GM21717 (cell line): ENCODE measurements at regions not wholly inside any gene's neighbourhood (a gene's known extent, or its start where the extent isn't known, plus 50 kb on each side); places are given as distances from the start of the nearest gene placed in this dataset.
"Not testable (repeated sequence)": the region's sequence is repeated elsewhere in the genome, so short reads cannot be mapped to it uniquely, and the experiment has no call there.

Experiments used
- ATAC-seq: cut with Tn5 transposase; IDR thresholded peaks from one replicate; pipeline ENCODE4 v1.9.1; 2021; ENCODE audit warnings: mild to moderate bottlenecking, moderate library complexity; ENCODE audit not compliant: unreplicated experiment

DNA sequence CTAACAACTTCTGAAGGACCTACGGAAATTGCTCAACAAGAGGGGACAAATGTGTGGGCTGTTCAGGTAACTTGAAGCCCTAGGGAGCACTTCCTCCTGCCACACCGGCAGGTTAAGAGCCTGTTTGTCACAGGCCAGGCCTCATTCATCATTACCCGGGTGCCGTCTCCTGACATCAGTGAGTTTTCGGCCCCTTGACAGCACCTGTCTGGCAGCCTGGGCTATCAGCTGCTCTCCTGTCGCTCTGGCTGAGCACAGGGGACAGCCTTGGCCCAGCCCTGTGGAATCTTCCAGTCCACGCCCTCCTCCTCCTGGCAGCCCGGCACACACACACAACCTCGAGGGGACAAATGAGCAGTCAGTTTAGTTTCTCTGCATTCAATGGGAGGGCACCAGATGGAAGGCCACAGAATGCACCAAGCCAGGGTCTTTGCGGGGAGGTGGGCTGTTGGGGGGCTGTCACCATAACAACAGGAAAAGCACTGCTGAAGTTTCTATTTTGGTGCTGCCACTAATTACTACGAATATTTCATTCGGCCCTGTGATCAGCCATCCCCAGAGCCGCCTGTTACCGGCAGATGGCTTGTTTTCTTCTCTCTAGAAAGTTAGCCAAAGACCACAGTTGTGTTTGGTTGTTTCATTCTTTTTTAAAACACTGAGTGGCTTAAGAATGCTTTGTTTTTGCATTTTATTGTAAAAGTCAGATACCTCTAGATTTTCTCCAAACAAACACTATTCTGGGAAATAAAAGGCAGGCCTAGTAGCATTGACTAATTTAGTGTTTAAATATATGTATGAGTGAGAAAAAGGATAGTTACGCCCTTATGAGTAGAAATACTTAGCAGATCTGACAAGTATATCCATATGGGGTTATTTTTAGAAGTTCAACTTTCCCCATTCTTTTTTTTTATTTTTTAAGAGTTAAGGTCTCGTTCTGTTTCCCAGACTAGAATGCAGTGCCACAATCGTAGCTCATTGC is 189.9 kb upstream of the NDUFV2 start:
- ATAC-seq, result no peak

DNA sequence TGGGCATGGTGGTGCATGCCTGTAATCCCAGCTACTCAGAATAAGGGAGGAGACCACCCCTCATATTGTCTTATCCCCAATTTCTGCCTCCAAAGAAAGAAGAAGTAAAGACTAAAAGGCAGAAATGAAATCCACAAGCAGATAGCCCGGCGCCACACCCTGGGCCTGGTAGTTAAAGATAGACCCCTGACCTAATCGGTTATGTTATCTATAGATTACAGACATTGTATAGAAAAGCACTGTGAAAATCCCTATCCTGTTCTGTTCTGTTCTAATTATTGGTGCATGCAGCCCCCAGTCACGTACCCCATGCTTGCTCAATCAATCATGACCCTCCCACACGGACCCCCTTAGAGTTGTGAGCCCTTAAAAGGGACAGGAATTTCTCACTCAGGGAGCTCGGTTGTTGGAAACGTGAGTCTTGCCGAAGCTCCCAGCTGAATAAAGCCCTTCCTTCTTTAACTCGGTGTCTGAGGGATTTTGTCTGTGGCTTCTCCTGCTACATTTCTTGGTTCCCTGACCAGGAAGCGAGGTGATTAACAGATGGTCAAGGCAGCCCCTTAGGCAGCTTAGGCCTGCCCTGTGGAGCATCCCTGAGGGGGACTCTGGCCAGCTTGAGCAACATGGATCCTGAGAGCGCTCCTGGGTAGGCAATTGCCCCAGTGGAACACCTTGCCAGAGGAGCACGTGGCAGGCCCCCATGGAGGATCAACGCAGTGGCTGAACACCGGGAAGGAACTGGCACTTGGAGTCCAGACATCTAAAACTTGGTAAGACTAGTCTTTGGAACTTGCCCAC is 188.7 kb upstream of the NDUFV2 start:
- ATAC-seq, result not testable (repeated sequence)

DNA sequence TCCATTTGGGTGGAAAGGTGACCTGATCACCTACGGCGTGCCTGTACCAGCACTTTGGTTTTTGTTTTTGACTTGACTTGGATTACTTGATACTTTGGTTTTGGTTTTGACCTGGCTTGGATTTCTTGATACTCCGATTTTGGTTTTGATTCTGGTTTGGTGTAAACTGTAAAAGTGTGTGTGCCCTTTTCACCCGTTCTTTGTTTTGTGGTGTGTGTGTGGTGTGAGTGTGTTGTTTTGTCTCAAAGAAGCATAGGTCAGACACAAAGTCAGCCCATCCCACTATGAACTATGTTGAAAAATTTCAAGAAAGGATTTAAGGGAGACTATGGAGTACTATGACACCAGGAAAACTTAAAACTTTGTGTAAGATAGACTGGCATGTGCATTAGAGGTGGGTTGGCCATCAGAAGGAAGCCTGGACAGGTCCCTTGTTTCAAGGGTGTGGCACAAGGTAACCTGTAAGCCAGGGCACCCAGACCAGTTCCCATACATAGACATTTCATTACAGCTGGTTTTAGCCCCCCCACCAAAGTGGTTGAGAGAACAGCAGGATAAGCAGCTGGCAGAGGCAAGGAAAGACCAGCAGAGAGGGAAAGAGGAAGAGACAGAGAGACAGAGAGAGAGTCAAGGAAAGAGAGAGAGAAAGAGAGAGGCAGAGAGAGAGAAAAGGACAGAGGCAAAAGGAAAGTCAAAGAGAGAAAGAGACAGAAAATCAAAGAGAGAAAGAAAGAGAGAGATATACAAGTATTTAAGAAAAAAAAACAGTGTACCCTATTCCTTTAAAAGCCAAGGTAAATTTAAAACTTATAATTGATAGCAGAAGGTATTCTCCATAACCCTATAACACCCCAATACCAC is 187.9 kb upstream of the NDUFV2 start:
- ATAC-seq, result not testable (repeated sequence)

DNA sequence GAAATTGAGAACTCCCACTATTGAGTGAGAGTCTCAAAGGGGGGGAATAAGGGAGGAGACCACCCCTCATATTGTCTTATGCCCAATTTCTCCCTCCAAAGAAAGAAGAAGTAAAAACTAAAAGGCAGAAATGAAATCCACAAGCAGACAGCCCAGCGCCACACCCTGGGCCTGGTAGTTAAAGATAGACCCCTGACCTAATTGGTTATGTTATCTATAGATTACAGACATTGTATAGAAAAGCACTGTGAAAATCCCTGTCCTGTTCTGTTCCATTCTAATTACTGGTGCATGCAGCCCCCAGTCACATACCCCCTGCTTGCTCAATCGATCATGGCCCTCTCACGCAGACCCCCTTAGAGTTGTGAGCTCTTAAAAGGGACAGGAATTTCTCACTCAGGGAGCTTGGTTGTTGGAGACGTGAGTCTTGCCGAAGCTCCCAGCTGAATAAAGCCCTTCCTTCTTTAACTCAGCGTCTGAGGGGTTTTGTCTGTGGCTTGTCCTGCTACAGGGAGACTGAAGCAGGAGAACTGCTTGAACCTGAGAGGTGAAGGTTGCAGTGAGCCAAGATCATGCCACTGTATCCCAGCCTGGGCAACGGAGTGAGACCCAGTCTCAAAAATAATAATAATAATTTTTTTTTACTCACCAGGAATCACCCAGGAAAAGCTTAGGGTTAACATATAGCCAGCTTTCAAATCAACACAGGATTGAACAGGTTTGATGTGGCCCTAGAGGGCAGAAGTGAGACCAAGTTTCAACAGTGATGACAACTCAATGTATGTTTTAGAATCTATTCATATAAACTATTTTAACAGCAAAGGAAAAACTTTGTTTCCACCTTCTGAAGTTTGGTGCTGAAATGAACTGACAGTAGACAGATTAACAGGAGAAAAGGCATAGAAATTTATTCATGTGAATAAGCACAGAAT is 181.4 kb upstream of the NDUFV2 start:
- ATAC-seq, result not testable (repeated sequence)

DNA sequence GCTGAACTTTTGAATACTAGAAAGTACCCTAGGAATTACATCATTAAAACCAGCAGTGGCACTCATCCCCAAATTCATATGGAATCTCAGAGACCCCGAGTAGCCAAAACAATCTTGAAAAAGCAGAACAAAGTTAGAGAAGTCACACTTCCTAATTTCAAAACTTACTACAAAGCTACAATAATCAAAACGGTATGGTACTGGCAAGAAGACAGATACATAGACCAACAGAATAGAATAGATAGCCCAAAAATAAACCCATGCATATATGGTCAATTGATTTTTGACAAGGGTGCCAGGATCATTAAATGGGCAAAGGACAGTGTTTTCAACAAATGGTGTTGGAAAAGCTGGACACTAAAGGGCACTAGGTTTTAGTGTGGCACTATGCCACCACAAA is 176.0 kb upstream of the NDUFV2 start:
- no peak for ATAC-seq

DNA sequence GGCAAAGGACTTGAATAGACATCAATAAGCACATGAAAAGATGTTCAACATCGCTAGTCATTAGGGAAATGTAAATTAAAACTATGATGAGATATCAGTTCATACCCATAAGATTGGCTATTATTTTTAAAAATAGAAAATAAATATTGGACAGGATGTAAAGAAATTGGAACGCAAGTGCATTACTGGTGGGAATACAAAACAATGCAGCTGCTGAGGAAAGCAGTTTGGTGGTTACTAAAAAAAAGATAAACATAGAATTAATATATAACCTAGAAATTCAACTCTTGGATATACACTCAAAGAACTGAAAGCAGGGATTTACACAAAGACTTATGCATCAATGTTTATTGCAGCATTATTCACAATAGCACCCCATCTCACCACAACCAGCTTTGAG is 174.5 kb upstream of the NDUFV2 start:
- ATAC-seq, result no peak

DNA sequence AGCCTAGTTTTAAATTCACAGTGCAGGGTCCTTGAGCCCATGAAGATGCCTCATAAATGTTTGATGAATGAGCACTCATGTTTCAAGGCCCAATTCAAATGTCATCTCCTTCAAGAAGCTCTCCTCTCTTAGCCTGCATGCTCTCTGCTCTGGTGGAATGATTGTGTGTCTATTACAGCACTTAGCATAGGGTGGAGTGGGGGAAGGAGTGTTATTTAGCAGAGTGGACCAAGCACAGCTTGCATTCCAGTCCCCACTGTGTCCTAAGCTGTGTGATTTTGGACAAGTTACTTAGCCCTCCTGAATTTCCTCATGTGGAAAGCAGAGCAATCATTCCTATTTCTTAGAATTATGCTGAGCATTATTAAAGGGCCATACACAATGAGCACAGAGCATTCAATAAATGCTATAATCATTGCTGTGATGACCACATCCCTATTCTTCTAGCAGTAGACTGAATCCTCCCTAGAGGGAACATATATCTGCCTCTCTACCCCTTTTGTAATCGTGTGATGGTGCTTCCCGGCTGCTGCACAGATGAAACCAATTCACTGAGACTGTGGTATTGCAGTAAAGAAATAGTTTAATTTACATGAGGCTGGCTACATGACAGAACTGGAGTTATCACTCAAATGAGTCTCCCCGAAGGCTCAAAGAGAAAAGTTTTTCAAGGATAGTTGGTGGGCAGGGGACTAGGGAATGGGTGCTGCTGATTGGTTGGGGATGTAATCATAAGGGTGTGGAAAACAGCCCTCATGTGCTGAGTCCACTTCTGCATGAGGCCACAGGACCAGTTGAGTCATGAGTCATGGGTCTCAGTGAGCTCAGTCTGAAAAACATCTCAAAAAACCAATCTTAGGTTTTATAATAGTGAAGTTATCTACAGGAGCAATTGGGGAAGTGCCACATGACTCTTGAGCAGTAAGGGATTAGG is 173.4 kb upstream of the NDUFV2 start:
- ATAC-seq, result no peak

DNA sequence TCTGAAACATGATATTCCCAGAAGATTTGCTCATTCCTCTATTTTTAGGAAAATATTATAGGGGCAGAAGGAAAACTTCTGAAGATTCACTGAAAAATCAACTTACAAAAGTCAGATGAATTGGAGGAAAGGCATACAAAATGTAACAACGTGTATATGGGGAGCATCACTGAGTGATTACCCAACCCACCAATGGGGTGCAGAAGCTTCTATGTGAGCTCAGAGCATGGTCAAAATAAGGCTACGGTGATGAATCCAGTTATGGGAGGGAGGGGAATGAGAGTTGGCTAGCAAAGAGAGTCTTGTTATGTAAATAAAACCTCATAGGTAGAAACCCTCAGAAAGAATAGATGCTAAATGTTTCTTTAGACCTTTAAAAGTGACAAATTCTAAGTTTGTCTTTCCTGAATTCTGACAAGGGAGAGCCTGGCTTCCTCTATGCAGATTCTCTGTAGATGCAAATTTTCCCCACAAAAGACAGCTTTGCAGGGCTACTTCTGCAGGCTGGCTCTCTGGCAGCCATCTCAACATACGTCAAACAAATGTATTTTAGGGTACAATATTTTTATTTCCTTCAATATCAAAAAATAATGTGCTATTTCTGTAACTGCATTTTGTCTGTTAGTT is 171.4 kb upstream of the NDUFV2 start:
- no peak for ATAC-seq

DNA sequence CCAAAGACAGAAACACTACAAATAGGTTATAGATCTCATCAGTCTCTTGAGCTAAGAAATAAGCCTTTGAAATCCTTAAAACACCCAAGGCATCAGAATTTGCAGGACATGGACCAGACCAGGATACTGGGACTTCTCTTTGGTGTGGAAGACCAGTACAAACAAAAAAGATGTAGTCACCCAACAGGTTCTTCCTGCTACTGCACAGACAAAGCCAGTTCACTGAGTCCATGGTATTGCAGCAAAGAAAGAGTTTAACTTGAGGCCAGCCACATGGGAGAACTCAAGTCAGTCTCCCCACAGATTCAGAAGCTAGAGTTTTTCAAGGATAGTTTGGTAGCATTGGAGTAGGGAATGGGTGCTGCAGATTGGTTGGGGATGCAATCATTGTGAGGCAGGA is 169.6 kb upstream of the NDUFV2 start:
- no peak for ATAC-seq

DNA sequence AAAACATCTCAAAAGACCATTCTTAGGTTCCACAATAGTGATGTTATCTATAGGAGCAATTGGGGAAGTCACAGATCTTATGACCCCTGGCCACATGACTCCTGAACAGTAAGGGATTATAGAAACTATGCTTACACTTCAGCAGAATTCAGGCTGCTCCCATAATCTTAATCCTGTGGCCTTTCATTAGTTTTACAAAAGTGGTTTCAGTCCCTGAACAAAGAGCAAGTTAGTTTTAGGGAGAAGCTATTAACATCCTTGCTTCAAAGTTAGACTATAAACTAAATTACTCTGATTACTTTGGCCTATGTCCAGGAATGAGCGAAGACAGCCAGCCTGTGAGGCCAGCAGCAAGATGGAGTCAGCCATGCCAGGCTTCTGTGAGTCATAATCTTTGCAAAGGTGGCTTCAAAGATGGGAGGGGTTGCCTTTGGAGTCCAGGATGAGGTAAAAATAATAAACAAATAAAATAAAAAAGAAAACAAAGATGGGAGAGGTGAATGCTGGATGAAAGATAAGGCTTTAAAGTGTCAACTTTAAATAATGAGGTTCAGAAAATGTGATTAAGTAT is 168.7 kb upstream of the NDUFV2 start:
- no peak for ATAC-seq

DNA sequence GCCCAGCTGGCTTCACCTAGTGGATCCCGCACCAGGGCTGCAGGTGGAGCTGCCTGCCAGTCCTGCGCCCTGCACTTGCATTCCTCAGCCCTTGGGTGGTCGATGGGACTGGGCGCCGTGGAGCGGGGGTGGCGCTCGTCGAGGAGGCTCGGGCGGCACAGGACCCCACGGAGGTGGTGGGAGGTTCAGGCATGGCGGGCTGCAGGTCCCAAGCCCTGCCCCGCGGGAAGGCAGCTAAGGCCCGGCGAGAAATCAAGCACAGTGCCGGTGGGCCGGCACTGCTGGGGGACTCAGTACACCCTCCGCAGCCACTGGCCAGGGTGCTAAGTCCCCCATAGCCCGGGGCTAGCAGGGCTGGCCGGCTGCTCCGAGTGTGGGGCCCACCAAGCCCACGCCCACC is 167.2 kb upstream of the NDUFV2 start:
- ATAC-seq, result not testable (repeated sequence)

DNA sequence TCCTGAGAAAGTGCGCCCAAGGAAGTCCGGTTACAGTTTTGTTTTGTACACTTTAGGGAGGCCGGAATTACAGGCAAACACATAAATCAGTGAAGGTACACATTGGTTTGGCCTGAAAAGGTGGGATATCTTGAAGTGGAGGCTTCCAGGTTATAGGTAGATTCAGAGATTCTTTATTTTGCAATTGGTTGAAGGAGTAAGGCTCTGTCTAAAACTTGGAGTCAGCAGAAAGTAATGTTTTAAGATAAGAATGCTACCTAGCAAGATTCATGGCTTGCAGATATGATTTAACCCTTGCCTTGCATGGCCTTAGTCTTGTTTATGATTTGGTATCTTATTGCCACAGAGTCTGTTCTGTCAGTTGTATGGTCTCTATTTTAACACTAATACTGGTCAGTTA is 165.9 kb upstream of the NDUFV2 start:
- ATAC-seq, result no peak

DNA sequence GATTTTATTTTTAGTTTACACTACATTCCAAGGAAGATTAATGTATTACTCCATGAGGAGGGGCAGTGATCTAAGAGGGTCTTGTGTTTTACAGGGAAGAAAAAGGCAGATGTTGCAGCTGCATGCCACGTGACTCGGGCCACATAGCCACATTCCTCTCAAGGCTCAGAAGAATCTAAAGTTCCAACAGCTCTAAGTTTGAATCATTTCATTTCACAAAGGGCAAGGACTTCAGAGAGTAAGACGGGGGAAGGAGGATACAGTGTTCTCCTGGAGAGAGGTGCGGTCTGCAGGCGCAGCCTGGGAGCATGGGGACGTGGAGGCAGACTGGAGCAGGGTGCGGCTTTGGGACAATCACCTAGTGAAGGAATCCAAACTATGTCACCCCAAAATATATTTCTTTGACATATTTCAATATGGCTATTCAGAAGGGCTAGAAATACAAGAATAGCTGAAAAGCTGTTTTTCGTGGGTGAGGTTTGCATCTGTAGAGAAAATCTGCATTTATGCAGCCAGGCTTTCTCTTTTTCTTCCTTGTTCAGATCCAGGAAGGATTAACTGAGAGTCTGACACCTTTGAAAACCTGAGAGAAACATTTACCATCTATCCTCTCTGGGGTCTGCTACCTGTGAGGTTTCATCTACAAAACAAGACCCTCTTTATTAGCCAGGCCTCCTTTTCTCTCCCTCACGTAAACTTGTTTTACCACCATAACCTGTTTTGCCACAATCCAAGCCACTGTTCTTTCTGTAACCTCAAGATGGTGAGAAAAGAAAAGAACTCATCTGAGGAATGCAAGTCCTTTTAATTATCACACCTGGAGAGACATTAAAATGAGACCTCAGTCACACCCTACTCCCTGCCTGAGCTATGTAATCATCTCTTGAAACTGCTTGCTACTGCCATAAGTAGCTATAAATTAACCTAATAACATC is 165.1 kb upstream of the NDUFV2 start:
- ATAC-seq, result no peak

DNA sequence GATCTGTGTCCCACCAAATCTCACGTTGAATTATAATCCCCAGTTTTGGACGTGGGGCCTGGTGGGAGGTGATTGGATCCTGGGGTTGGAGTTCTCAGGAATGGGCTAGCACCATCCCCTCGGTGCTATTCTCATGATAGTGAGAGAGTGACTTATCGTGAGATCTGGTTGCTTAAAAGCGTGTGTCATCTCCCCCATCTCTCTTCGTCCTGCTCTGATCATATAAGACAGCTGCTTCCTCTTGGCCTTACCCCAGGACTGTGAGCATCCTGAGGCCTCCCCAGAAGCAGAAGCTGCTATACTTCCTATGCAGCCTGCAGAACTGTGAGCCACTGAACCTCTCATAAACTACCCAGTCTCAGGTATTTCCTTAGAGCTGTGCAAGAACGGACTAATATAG is 163.7 kb upstream of the NDUFV2 start:
- ATAC-seq, result no peak

DNA sequence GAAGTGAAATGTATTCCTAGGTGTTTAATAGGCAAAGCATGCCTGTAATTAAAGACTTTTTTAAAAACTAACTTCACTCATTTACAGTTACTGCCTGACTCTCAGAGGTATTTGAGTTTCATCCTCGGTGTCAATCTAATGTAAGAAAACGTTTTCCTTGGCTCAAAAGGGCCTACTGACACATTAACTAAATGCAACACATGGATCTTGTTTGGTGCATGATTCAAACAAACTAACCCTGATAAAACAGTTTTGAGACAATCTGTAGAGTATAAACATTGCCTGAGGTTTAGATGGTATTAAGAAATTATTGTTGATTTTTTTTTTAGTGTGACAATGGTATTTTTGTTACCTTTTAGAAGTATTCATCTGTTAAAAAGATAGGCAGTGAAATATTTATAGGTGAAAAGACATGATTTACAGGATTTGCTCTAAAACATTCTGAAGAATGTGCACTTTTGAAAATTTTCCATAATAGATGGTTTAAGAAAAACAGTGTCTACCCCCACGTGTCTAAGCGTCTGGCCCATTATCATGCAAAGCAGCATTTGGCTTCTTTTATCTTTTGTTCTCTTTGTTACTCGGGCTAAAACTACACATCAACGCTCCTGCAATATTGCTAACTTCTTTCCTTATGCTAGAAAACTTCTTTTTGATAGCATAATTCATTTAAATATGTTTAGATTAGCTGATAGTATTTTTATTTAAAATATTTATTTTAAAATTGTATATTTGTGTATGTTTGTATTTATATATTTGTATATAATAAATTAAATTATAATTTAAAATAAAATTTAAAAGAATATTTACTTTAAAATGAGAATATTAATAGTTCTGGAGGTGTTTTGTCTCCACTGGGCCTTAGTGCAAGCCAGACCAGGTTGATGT is 160.2 kb upstream of the NDUFV2 start:
- no peak for ATAC-seq
